ENCODE measurements at regions not wholly inside any gene's neighbourhood (a gene's known extent, or its start where the extent isn't known, plus 50 kb on each side); places are given as distances from the start of the nearest gene placed in this dataset.

- no peaks in the 10 kb centered on the region for H3K4me1 ChIP-seq (ENCODE audit: control insufficient read depth, insufficient read depth, low read length)
- no peaks in the 10 kb centered on the region for H3K9me3 ChIP-seq (ENCODE audit: control insufficient read depth in 2 of 2, low read length in 2 of 2)
- H3K27me3 ChIP-seq (ENCODE audit: control insufficient read depth in 1 of 2, insufficient read depth in 2 of 2, low read length in 2 of 2) = no peaks in the 10 kb centered on the region
- no peak overlapping the region for H3K27ac ChIP-seq (ENCODE audit: low read length)
- no peak overlapping the region for H3K9ac ChIP-seq (ENCODE audit: low read length in 2 of 2)
- no peaks in the 10 kb centered on the region for H3K36me3 ChIP-seq (ENCODE audit: control insufficient read depth in 2 of 2, insufficient read depth in 2 of 2, low read length in 2 of 2)
- no peak overlapping the region for H3K4me3 ChIP-seq (ENCODE audit: low read length in 2 of 2)
These were observed 962.3 kb downstream of the EFNB2 start for GRCh38 chr13:105573136-105573535.

GRCh38 chr13:105572401-105572800, 963.1 kb downstream of the EFNB2 start:
- no peak overlapping the region for H3K4me3 ChIP-seq (ENCODE audit: low read length in 2 of 2)
- H3K9me3 ChIP-seq (ENCODE audit: control insufficient read depth in 2 of 2, low read length in 2 of 2) = no peaks in the 10 kb centered on the region
- H3K9ac ChIP-seq (ENCODE audit: low read length in 2 of 2) = no peak overlapping the region
- no peak overlapping the region for H3K27ac ChIP-seq (ENCODE audit: low read length)
- no peaks in the 10 kb centered on the region for H3K4me1 ChIP-seq (ENCODE audit: control insufficient read depth, insufficient read depth, low read length)
- H3K27me3 ChIP-seq (ENCODE audit: control insufficient read depth in 1 of 2, insufficient read depth in 2 of 2, low read length in 2 of 2) = no peaks in the 10 kb centered on the region
- no peaks in the 10 kb centered on the region for H3K36me3 ChIP-seq (ENCODE audit: control insufficient read depth in 2 of 2, insufficient read depth in 2 of 2, low read length in 2 of 2)

- no peak overlapping the region for H3K4me3 ChIP-seq (ENCODE audit: low read length in 2 of 2)
- no peaks in the 10 kb centered on the region for H3K36me3 ChIP-seq (ENCODE audit: control insufficient read depth in 2 of 2, insufficient read depth in 2 of 2, low read length in 2 of 2)
- no peaks in the 10 kb centered on the region for H3K9me3 ChIP-seq (ENCODE audit: control insufficient read depth in 2 of 2, low read length in 2 of 2)
- no peak overlapping the region for H3K9ac ChIP-seq (ENCODE audit: low read length in 2 of 2)
- no peak overlapping the region for H3K27ac ChIP-seq (ENCODE audit: low read length)
- no peaks in the 10 kb centered on the region for H3K4me1 ChIP-seq (ENCODE audit: control insufficient read depth, insufficient read depth, low read length)
- H3K27me3 ChIP-seq (ENCODE audit: control insufficient read depth in 1 of 2, insufficient read depth in 2 of 2, low read length in 2 of 2) = no peaks in the 10 kb centered on the region
These were observed 965.6 kb downstream of the EFNB2 start for GRCh38 chr13:105569816-105570215.

GRCh38 chr13:105567951-105568525, 967.4 kb downstream of the EFNB2 start:
- no peak overlapping the region for H3K4me3 ChIP-seq (ENCODE audit: low read length in 2 of 2)
- H3K9ac ChIP-seq (ENCODE audit: low read length in 2 of 2) = no peak overlapping the region
- H3K9me3 ChIP-seq (ENCODE audit: control insufficient read depth in 2 of 2, low read length in 2 of 2) = no peaks in the 10 kb centered on the region
- H3K4me1 ChIP-seq (ENCODE audit: control insufficient read depth, insufficient read depth, low read length) = no peaks in the 10 kb centered on the region
- no peaks in the 10 kb centered on the region for H3K36me3 ChIP-seq (ENCODE audit: control insufficient read depth in 2 of 2, insufficient read depth in 2 of 2, low read length in 2 of 2)
- no peak overlapping the region for H3K27ac ChIP-seq (ENCODE audit: low read length)
- H3K27me3 ChIP-seq (ENCODE audit: control insufficient read depth in 1 of 2, insufficient read depth in 2 of 2, low read length in 2 of 2) = no peaks in the 10 kb centered on the region

GRCh38 chr13:105565136-105565727, 970.2 kb downstream of the EFNB2 start:
- H3K27me3 ChIP-seq (ENCODE audit: control insufficient read depth in 1 of 2, insufficient read depth in 2 of 2, low read length in 2 of 2) = no peaks in the 10 kb centered on the region
- H3K36me3 ChIP-seq (ENCODE audit: control insufficient read depth in 2 of 2, insufficient read depth in 2 of 2, low read length in 2 of 2) = no peaks in the 10 kb centered on the region
- no peak overlapping the region for H3K27ac ChIP-seq (ENCODE audit: low read length)
- H3K4me1 ChIP-seq (ENCODE audit: control insufficient read depth, insufficient read depth, low read length) = no peaks in the 10 kb centered on the region
- H3K4me3 ChIP-seq (ENCODE audit: low read length in 2 of 2) = no peak overlapping the region
- no peak overlapping the region for H3K9ac ChIP-seq (ENCODE audit: low read length in 2 of 2)
- H3K9me3 ChIP-seq (ENCODE audit: control insufficient read depth in 2 of 2, low read length in 2 of 2) = no peaks in the 10 kb centered on the region

GRCh38 chr13:105552078-105552477, 983.4 kb downstream of the EFNB2 start:
- H3K36me3 ChIP-seq (ENCODE audit: control insufficient read depth in 2 of 2, insufficient read depth in 2 of 2, low read length in 2 of 2) = no peaks in the 10 kb centered on the region
- H3K4me1 ChIP-seq (ENCODE audit: control insufficient read depth, insufficient read depth, low read length) = no peaks in the 10 kb centered on the region
- no peak overlapping the region for H3K27ac ChIP-seq (ENCODE audit: low read length)
- H3K4me3 ChIP-seq (ENCODE audit: low read length in 2 of 2) = no peak overlapping the region
- H3K9me3 ChIP-seq (ENCODE audit: control insufficient read depth in 2 of 2, low read length in 2 of 2) = no peaks in the 10 kb centered on the region
- no peaks in the 10 kb centered on the region for H3K27me3 ChIP-seq (ENCODE audit: control insufficient read depth in 1 of 2, insufficient read depth in 2 of 2, low read length in 2 of 2)
- no peak overlapping the region for H3K9ac ChIP-seq (ENCODE audit: low read length in 2 of 2)

- H3K27ac ChIP-seq (ENCODE audit: low read length) = no peak overlapping the region
- H3K9ac ChIP-seq (ENCODE audit: low read length in 2 of 2) = no peak overlapping the region
- H3K4me3 ChIP-seq (ENCODE audit: low read length in 2 of 2) = no peak overlapping the region
- no peaks in the 10 kb centered on the region for H3K27me3 ChIP-seq (ENCODE audit: control insufficient read depth in 1 of 2, insufficient read depth in 2 of 2, low read length in 2 of 2)
- no peaks in the 10 kb centered on the region for H3K4me1 ChIP-seq (ENCODE audit: control insufficient read depth, insufficient read depth, low read length)
- no peaks in the 10 kb centered on the region for H3K9me3 ChIP-seq (ENCODE audit: control insufficient read depth in 2 of 2, low read length in 2 of 2)
- H3K36me3 ChIP-seq (ENCODE audit: control insufficient read depth in 2 of 2, insufficient read depth in 2 of 2, low read length in 2 of 2) = no peaks in the 10 kb centered on the region
These were observed 987.6 kb downstream of the EFNB2 start for GRCh38 chr13:105547851-105548250.

- H3K27ac ChIP-seq (ENCODE audit: low read length) = no peak overlapping the region
- H3K9me3 ChIP-seq (ENCODE audit: control insufficient read depth in 2 of 2, low read length in 2 of 2) = no peaks in the 10 kb centered on the region
- no peaks in the 10 kb centered on the region for H3K27me3 ChIP-seq (ENCODE audit: control insufficient read depth in 1 of 2, insufficient read depth in 2 of 2, low read length in 2 of 2)
- no peaks in the 10 kb centered on the region for H3K36me3 ChIP-seq (ENCODE audit: control insufficient read depth in 2 of 2, insufficient read depth in 2 of 2, low read length in 2 of 2)
- no peaks in the 10 kb centered on the region for H3K4me1 ChIP-seq (ENCODE audit: control insufficient read depth, insufficient read depth, low read length)
- no peak overlapping the region for H3K4me3 ChIP-seq (ENCODE audit: low read length in 2 of 2)
- H3K9ac ChIP-seq (ENCODE audit: low read length in 2 of 2) = no peak overlapping the region
These were observed 989.7 kb downstream of the EFNB2 start for GRCh38 chr13:105545811-105546210.

- H3K27ac ChIP-seq (ENCODE audit: low read length) = no peak overlapping the region
- H3K36me3 ChIP-seq (ENCODE audit: control insufficient read depth in 2 of 2, insufficient read depth in 2 of 2, low read length in 2 of 2) = no peaks in the 10 kb centered on the region
- H3K4me3 ChIP-seq (ENCODE audit: low read length in 2 of 2) = no peak overlapping the region
- H3K9me3 ChIP-seq (ENCODE audit: control insufficient read depth in 2 of 2, low read length in 2 of 2) = no peaks in the 10 kb centered on the region
- no peaks in the 10 kb centered on the region for H3K4me1 ChIP-seq (ENCODE audit: control insufficient read depth, insufficient read depth, low read length)
- H3K27me3 ChIP-seq (ENCODE audit: control insufficient read depth in 1 of 2, insufficient read depth in 2 of 2, low read length in 2 of 2) = no peaks in the 10 kb centered on the region
- H3K9ac ChIP-seq (ENCODE audit: low read length in 2 of 2) = no peak overlapping the region
These were observed 991.7 kb downstream of the EFNB2 start for GRCh38 chr13:105543742-105544141.

- no peak overlapping the region for H3K9ac ChIP-seq (ENCODE audit: low read length in 2 of 2)
- no peaks in the 10 kb centered on the region for H3K27me3 ChIP-seq (ENCODE audit: control insufficient read depth in 1 of 2, insufficient read depth in 2 of 2, low read length in 2 of 2)
- no peak overlapping the region for H3K27ac ChIP-seq (ENCODE audit: low read length)
- no peaks in the 10 kb centered on the region for H3K9me3 ChIP-seq (ENCODE audit: control insufficient read depth in 2 of 2, low read length in 2 of 2)
- H3K4me1 ChIP-seq (ENCODE audit: control insufficient read depth, insufficient read depth, low read length) = no peaks in the 10 kb centered on the region
- H3K4me3 ChIP-seq (ENCODE audit: low read length in 2 of 2) = no peak overlapping the region
- no peaks in the 10 kb centered on the region for H3K36me3 ChIP-seq (ENCODE audit: control insufficient read depth in 2 of 2, insufficient read depth in 2 of 2, low read length in 2 of 2)
These were observed 993.9 kb downstream of the EFNB2 start for GRCh38 chr13:105541565-105541964.

- Histone ChIP-seq H3K9me3 (ENCODE audit: control insufficient read depth in 2 of 2, low read length in 2 of 2) (no peaks in the 10 kb centered on the region), H3K4me3 (ENCODE audit: low read length in 2 of 2) (no peak overlapping the region), H3K27ac (ENCODE audit: low read length) (no peak overlapping the region)
These were observed 997.1 kb downstream of the EFNB2 start for GRCh38 chr13:105538346-105538745.

More at GRCh38 chr13:105538346-105538745, 997.1 kb downstream of the EFNB2 start:
- H3K9ac ChIP-seq (ENCODE audit: low read length in 2 of 2) = no peak overlapping the region
- no peaks in the 10 kb centered on the region for H3K36me3 ChIP-seq (ENCODE audit: control insufficient read depth in 2 of 2, insufficient read depth in 2 of 2, low read length in 2 of 2)
- no peaks in the 10 kb centered on the region for H3K4me1 ChIP-seq (ENCODE audit: control insufficient read depth, insufficient read depth, low read length)
- H3K27me3 ChIP-seq (ENCODE audit: control insufficient read depth in 1 of 2, insufficient read depth in 2 of 2, low read length in 2 of 2) = no peaks in the 10 kb centered on the region
